OCI-LY1 (cell line): ENCODE measurements at regions not wholly inside any gene's neighbourhood (a gene's known extent, or its start where the extent isn't known, plus 50 kb on each side); places are given as distances from the start of the nearest gene placed in this dataset.

Experiments used
- H2AFZ ChIP-seq: fragments of 200-600 bp; sonication (generic), shearing (Covaris generic); 2 replicates; pipeline ENCODE4 v1.6.0; 2014; ENCODE audit warnings: antibody characterized with exemption, mild to moderate bottlenecking, low read length
- H3F3A ChIP-seq: fragments of 200-600 bp; sonication (generic), shearing (Covaris generic); 2 replicates; pipeline ENCODE4 v1.6.0; 2014; ENCODE audit warnings: mild to moderate bottlenecking, antibody characterized with exemption, low read length, moderate library complexity; ENCODE audit not compliant: insufficient read depth
- H3K27ac ChIP-seq: fragments of 200-600 bp; sonication (generic); 2 replicates; pipeline ENCODE4 v1.5.1; 2014; ENCODE audit warnings: low read length, mixed run types, mild to moderate bottlenecking, low read depth; ENCODE audit not compliant: poor library complexity, severe bottlenecking
- H3K27me3 ChIP-seq: fragments of 200-600 bp; sonication (generic); 2 replicates; pipeline ENCODE4 v1.6.0; 2014; ENCODE audit warnings: antibody characterized with exemption, mild to moderate bottlenecking, low read length, moderate library complexity; ENCODE audit not compliant: insufficient read depth
- H3K36me3 ChIP-seq: fragments of 200-600 bp; sonication (generic); 2 replicates; pipeline ENCODE4 v1.6.1; 2014; ENCODE audit warnings: mild to moderate bottlenecking, antibody characterized with exemption, low read length, moderate library complexity, mixed read lengths; ENCODE audit not compliant: insufficient read depth
- H3K4me1 ChIP-seq: fragments of 200-600 bp; sonication (generic); 2 replicates; pipeline ENCODE4 v1.5.1; 2014; ENCODE audit warnings: mild to moderate bottlenecking, low read length, moderate library complexity; ENCODE audit not compliant: insufficient read depth, severe bottlenecking
- H3K4me2 ChIP-seq: fragments of 200-600 bp; sonication (generic), shearing (Covaris generic); 2 replicates; pipeline ENCODE4 v1.6.1; 2014; ENCODE audit warnings: low read length
- H3K4me3 ChIP-seq: fragments of 200-600 bp; sonication (generic); 2 replicates; pipeline ENCODE4 v1.5.1; 2014; ENCODE audit warnings: low read length, low read depth, mild to moderate bottlenecking, mixed read lengths; ENCODE audit not compliant: poor library complexity, severe bottlenecking
- H3K79me2 ChIP-seq: fragments of 200-600 bp; shearing (Covaris generic); 2 replicates; pipeline ENCODE4 v1.6.1; 2016; ENCODE audit warnings: mixed run types, low read length, mixed read lengths; ENCODE audit not compliant: insufficient read depth
- H3K9ac ChIP-seq: fragments of 200-600 bp; sonication (generic), shearing (Covaris generic); 2 replicates; pipeline ENCODE4 v1.6.1; 2014; ENCODE audit warnings: mild to moderate bottlenecking, low read length, mixed read lengths
- H3K9me2 ChIP-seq: fragments of 200-600 bp; sonication (generic), shearing (Covaris generic); 2 replicates; pipeline ENCODE4 v1.6.1; 2014; ENCODE audit warnings: low read depth, mild to moderate bottlenecking, low read length, mixed read lengths
- H3K9me3 ChIP-seq: fragments of 200-600 bp; shearing (Covaris generic); 2 replicates; pipeline ENCODE4 v1.6.1; 2014; ENCODE audit warnings: low read length, mixed read lengths
- H4K20me1 ChIP-seq: fragments of 200-600 bp; sonication (generic), shearing (Covaris generic); 2 replicates; pipeline ENCODE4 v1.6.0; 2016; ENCODE audit warnings: mild to moderate bottlenecking, low read length; ENCODE audit not compliant: insufficient read depth
- CTCF ChIP-seq: fragments of 200-600 bp; sonication (generic), shearing (Covaris generic); IDR thresholded peaks from 2 replicates; pipeline ENCODE4 v1.5.1; 2017; ENCODE audit warnings: mild to moderate bottlenecking, antibody characterized with exemption, low read length, moderate library complexity, mixed read lengths
- EZH2 ChIP-seq: fragments of 200-600 bp; sonication (generic), shearing (Covaris generic); IDR thresholded peaks from 2 replicates; pipeline ENCODE4 v1.8.0; 2017; ENCODE audit warnings: borderline replicate concordance, mixed run types, mild to moderate bottlenecking, antibody characterized with exemption, low read length, moderate library complexity, mixed read lengths

- Histone ChIP-seq H2AFZ (no peak overlapping the region), H3F3A (no peaks in the 10 kb centered on the region), H3K9ac (no peak overlapping the region), H3K4me2 (no peak overlapping the region), H3K4me3 (no peak overlapping the region), H3K4me1 (no peaks in the 10 kb centered on the region), H3K9me2 (0 out of 2 replicates have a peak, but pooled peaks cover 3% of the 10 kb centered on the region), H4K20me1 (no peaks in the 10 kb centered on the region), H3K27me3 (no peaks in the 10 kb centered on the region), H3K79me2 (no peaks in the 10 kb centered on the region; the same call in 1 of the 2 replicates), H3K27ac (no peak overlapping the region), H3K9me3 (no peaks in the 10 kb centered on the region), H3K36me3 (no peaks in the 10 kb centered on the region)
- TF ChIP-seq CTCF (no peak), EZH2 (no peak)
Measured at GRCh38 chr3:162368417-162368816, 871.8 kb downstream of the OTOL1 start.

GRCh38 chr3:162369306-162369705 is 872.7 kb downstream of the OTOL1 start:
- Histone ChIP-seq H3K4me3 (no peak overlapping the region), H3K4me1 (no peaks in the 10 kb centered on the region), H3K27ac (no peak overlapping the region), H3K9ac (no peak overlapping the region), H3K9me2 (0 out of 2 replicates have a peak, but pooled peaks cover 3% of the 10 kb centered on the region), H3K4me2 (no peak overlapping the region), H4K20me1 (no peaks in the 10 kb centered on the region), H3K9me3 (no peaks in the 10 kb centered on the region), H3K79me2 (no peaks in the 10 kb centered on the region; the same call in 1 of the 2 replicates), H2AFZ (no peak overlapping the region), H3K36me3 (no peaks in the 10 kb centered on the region), H3F3A (no peaks in the 10 kb centered on the region), H3K27me3 (no peaks in the 10 kb centered on the region)
- TF ChIP-seq EZH2 (no peak), CTCF (no peak)

- no peak overlapping the region for H2AFZ ChIP-seq
- H3F3A ChIP-seq, result no peaks in the 10 kb centered on the region
- H3K9me3 ChIP-seq, result no peaks in the 10 kb centered on the region
- no peak overlapping the region for H3K4me2 ChIP-seq
- no peaks in the 10 kb centered on the region; the same call in 1 of the 2 replicates for H3K79me2 ChIP-seq
- H3K9ac ChIP-seq, result no peak overlapping the region
- no peak overlapping the region for H3K27ac ChIP-seq
- no peaks in the 10 kb centered on the region for H3K36me3 ChIP-seq
- TF ChIP-seq CTCF (no peak), EZH2 (no peak)
- H3K4me3 ChIP-seq, result no peak overlapping the region
- H4K20me1 ChIP-seq, result no peaks in the 10 kb centered on the region
- H3K4me1 ChIP-seq, result no peaks in the 10 kb centered on the region
- no peaks in the 10 kb centered on the region for H3K27me3 ChIP-seq
- 0 out of 2 replicates have a peak, but pooled peaks cover 3% of the 10 kb centered on the region for H3K9me2 ChIP-seq
Measured at GRCh38 chr3:162370141-162370540, 873.5 kb downstream of the OTOL1 start.
